Activated CD4-positive, alpha-beta T cell treated with anti-CD3 and anti-CD28 coated beads, Interleukin-10, Interleukin-2, amounts not matched to agents 100 ng/mL and 50 ng/mL, durations not matched to agents 16 hours and 8 hours (primary cell): ENCODE measurements at regions not wholly inside any gene's neighbourhood (a gene's known extent, or its start where the extent isn't known, plus 50 kb on each side); places are given as distances from the start of the nearest gene placed in this dataset.

Experiments used
- DNase-seq: peaks from one replicate; pipeline ENCODE4 v3.0.0-alpha.2; 2020

GRCh38 chr10:71049994-71050393, 161.6 kb upstream of the PCBD1 start:
- no peak for DNase-seq

- no peak for DNase-seq
Observed at GRCh38 chr10:71052076-71052660, 160.2 kb upstream of the UNC5B start.

GRCh38 chr10:71052708-71053107, 159.7 kb upstream of the UNC5B start:
- DNase-seq: no peak

- DNase-seq: no peak
Observed at GRCh38 chr10:71053169-71053895, 159.0 kb upstream of the UNC5B start.

GRCh38 chr10:71058308-71058707, 154.1 kb upstream of the UNC5B start:
- DNase-seq: no peak

- DNase-seq: no peak
Observed at GRCh38 chr10:71059054-71059818, 153.1 kb upstream of the UNC5B start.

- DNase-seq: no peak
Observed at GRCh38 chr10:71059943-71060342, 152.4 kb upstream of the UNC5B start.

- DNase-seq: no peak
Observed at GRCh38 chr10:71060476-71061426, 151.6 kb upstream of the UNC5B start.

GRCh38 chr10:71061472-71061871, 150.9 kb upstream of the UNC5B start:
- no peak for DNase-seq

- no peak for DNase-seq
Observed at GRCh38 chr10:71062156-71062555, 150.2 kb upstream of the UNC5B start.

GRCh38 chr10:71063401-71063800, 149.0 kb upstream of the UNC5B start:
- DNase-seq: no peak

GRCh38 chr10:71064413-71065118, 147.8 kb upstream of the UNC5B start:
- DNase-seq: peak; percentile 3

GRCh38 chr10:71065659-71066058, 146.7 kb upstream of the UNC5B start:
- DNase-seq: no peak

GRCh38 chr10:71066600-71066999, 145.8 kb upstream of the UNC5B start:
- DNase-seq: no peak

- DNase-seq: no peak
Observed at GRCh38 chr10:71067098-71067740, 145.2 kb upstream of the UNC5B start.

GRCh38 chr10:71068861-71069271, 143.5 kb upstream of the UNC5B start:
- no peak for DNase-seq

- no peak for DNase-seq
Observed at GRCh38 chr10:71069909-71070666, 142.3 kb upstream of the UNC5B start.

- no peak for DNase-seq
Observed at GRCh38 chr10:71070741-71071140, 141.6 kb upstream of the UNC5B start.

GRCh38 chr10:71072131-71072822, 140.1 kb upstream of the UNC5B start:
- no peak for DNase-seq

GRCh38 chr10:71072823-71073210, 139.6 kb upstream of the UNC5B start:
- DNase-seq: no peak
